ENCODE measurements at regions not wholly inside any gene's neighbourhood (a gene's known extent, or its start where the extent isn't known, plus 50 kb on each side); places are given as distances from the start of the nearest gene placed in this dataset.

DNA sequence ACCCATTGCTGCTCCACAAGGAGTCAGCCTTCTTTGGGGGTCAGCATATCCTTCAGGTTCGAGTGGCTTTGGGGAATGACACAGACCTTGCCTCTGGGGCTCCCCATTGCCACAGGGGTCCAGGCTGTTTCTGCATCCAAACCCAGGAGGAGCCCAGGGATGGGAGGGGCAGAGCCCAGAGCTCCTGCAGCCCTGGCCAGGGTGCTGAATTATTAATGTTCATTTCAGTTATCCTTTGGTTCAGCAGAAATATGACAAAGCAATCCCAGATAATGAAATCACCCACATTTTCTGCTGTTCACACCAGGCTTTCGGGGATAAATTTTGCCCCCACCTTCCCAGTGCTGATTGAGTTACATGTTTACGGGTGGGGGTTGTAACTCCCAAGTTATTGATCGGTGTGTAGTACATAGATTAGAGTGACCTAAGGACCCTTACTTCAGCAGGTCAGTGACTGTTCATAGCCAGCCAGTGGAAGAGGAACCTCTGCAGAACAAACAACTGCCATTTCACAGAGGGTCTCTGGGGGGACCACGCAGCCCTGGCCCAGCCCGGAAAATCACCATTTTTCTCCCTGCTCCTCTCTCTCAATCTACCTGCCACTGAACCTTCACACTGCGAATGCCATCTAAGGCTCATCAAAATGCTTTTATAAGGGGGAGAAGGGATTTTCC, 240.3 kb upstream of the N4BP1 start:
- TF ChIP-seq CTCF (IDR thresholded peaks at IDR 0.05; ENCODE audit: poor library complexity): no peak
- no peak for TF ChIP-seq EZH2phosphoT487 (IDR thresholded peaks at IDR 0.05; ENCODE audit: low read depth, severe bottlenecking, unreplicated experiment)
- TF ChIP-seq EZH2 (IDR thresholded peaks at IDR 0.05; ENCODE audit: borderline replicate concordance): no peak

All from hepatocyte (in vitro differentiated cells).